Natural killer cell (primary cell): ENCODE measurements at regions not wholly inside any gene's neighbourhood (a gene's known extent, or its start where the extent isn't known, plus 50 kb on each side); places are given as distances from the start of the nearest gene placed in this dataset.

Source experiments
- ATAC-seq, 3 donors: fragments of 150-1000 bp in 2 of 3; fragments of 200-7000 bp in 1 of 3; cut with Tn5 transposase; 1 replicate in 1 of 3; 2 replicates in 2 of 3; pipeline ENCODE4 v1.10.0; 2021; ENCODE audit warnings: mild to moderate bottlenecking in 2 of 3, moderate library complexity in 2 of 3
- DNase-seq, 2 donors: peaks; one replicate each; pipeline versions ENCODE4 v3.0.0 to v3.0.0-alpha.2; 2013 to 2021; ENCODE audit warnings: mixed read lengths in 1 of 2
- H3K27ac ChIP-seq: one replicate; pipeline ENCODE4 v1.5.1; 2013; ENCODE audit warnings: mild to moderate bottlenecking, low read length
- H3K27me3 ChIP-seq: one replicate; pipeline ENCODE4 v1.6.1; 2013; ENCODE audit warnings: low read length; ENCODE audit not compliant: control insufficient read depth, insufficient read depth
- H3K36me3 ChIP-seq: one replicate; pipeline ENCODE4 v1.6.1; 2013; ENCODE audit warnings: low read length; ENCODE audit not compliant: control insufficient read depth, insufficient read depth
- H3K4me1 ChIP-seq: one replicate; pipeline ENCODE4 v1.6.1; 2013; ENCODE audit warnings: low read length; ENCODE audit not compliant: control insufficient read depth, insufficient read depth
- H3K4me3 ChIP-seq: one replicate; pipeline ENCODE4 v1.5.1; 2013; ENCODE audit warnings: low read length
- H3K9me3 ChIP-seq: one replicate; pipeline ENCODE4 v1.6.1; 2013; ENCODE audit warnings: low read length; ENCODE audit not compliant: control insufficient read depth, insufficient read depth
- H3K27ac Mint-ChIP-seq, 2 donors: one replicate each; pipeline ENCODE4 v1.8.0; 2022; ENCODE audit warnings: mild to moderate bottlenecking in 2 of 2, mixed read lengths in 2 of 2, moderate library complexity in 1 of 2
- H3K27me3 Mint-ChIP-seq, 2 donors: one replicate each; pipeline ENCODE4 v1.8.0; 2022; ENCODE audit warnings: low read depth in 2 of 2, mixed read lengths in 2 of 2
- H3K36me3 Mint-ChIP-seq: one replicate; pipeline ENCODE4 v1.8.0; 2022; ENCODE audit warnings: mixed read lengths
- H3K4me1 Mint-ChIP-seq, 2 donors: one replicate each; pipeline ENCODE4 v1.8.0; 2022; ENCODE audit warnings: mixed read lengths in 2 of 2
- H3K4me3 Mint-ChIP-seq: one replicate; pipeline ENCODE4 v1.8.0; 2022; ENCODE audit warnings: mild to moderate bottlenecking, moderate library complexity, mixed read lengths
- H3K9me3 Mint-ChIP-seq, 2 donors: one replicate each; pipeline ENCODE4 v1.8.0; 2022; ENCODE audit warnings: mixed read lengths in 2 of 2
- WGBS: methylation state at CpG from one replicate; pipeline ENCODE4 v1.1.7; 2013; ENCODE audit warnings: missing lambda C conversion rate; ENCODE audit not compliant: insufficient coverage; 5-methylcytosine and 5-hydroxymethylcytosine counted together
- intact Hi-C: fragments of 100-400 bp; cut with micrococcal nuclease; formaldehyde crosslinking; loops from one replicate; pipeline ENCODE4 v1.14.2; 2022
- TF ChIP-seq, protein P1 (sequence below): fragments of 200-600 bp; IDR thresholded peaks from one replicate; pipeline ENCODE4 v1.8.0; 2022; ENCODE audit warnings: antibody characterized with exemption

GRCh38 chrX:69079268-69079667, 86.0 kb downstream of the PJA1 start:
- Mint-ChIP-seq H3K27ac (no peak overlapping the region), H3K4me3 (no peak overlapping the region), H3K36me3 (no peaks in the 10 kb centered on the region), H3K27me3 (no peaks in the 10 kb centered on the region), H3K4me1 (no peaks in the 10 kb centered on the region), H3K9me3 (no peaks in the 10 kb centered on the region)
- H3K4me1 ChIP-seq = no peaks in the 10 kb centered on the region
- DNase-seq (no peak), ATAC-seq (no peak)
- intact Hi-C loops = no loop called here
- TF ChIP-seq, protein P1, sequence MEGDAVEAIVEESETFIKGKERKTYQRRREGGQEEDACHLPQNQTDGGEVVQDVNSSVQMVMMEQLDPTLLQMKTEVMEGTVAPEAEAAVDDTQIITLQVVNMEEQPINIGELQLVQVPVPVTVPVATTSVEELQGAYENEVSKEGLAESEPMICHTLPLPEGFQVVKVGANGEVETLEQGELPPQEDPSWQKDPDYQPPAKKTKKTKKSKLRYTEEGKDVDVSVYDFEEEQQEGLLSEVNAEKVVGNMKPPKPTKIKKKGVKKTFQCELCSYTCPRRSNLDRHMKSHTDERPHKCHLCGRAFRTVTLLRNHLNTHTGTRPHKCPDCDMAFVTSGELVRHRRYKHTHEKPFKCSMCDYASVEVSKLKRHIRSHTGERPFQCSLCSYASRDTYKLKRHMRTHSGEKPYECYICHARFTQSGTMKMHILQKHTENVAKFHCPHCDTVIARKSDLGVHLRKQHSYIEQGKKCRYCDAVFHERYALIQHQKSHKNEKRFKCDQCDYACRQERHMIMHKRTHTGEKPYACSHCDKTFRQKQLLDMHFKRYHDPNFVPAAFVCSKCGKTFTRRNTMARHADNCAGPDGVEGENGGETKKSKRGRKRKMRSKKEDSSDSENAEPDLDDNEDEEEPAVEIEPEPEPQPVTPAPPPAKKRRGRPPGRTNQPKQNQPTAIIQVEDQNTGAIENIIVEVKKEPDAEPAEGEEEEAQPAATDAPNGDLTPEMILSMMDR = no peak
- no peak overlapping the region for H3K4me3 ChIP-seq
- no peaks in the 10 kb centered on the region for H3K27me3 ChIP-seq
- whole genome bisulfite sequencing = 98% methylated on average over 5 of the region's 5 CpGs
- no peaks in the 10 kb centered on the region for H3K9me3 ChIP-seq
- H3K27ac ChIP-seq = no peak overlapping the region
- no peaks in the 10 kb centered on the region for H3K36me3 ChIP-seq

- Mint-ChIP-seq H3K36me3 (no peaks in the 10 kb centered on the region), H3K4me3 (no peak overlapping the region), H3K4me1 (no peaks in the 10 kb centered on the region), H3K9me3 (no peaks in the 10 kb centered on the region), H3K27me3 (no peaks in the 10 kb centered on the region), H3K27ac (no peak overlapping the region)
- ATAC-seq (no peak), DNase-seq (no peak)
- Histone ChIP-seq H3K4me1 (no peaks in the 10 kb centered on the region), H3K27ac (no peak overlapping the region), H3K36me3 (no peaks in the 10 kb centered on the region), H3K4me3 (no peak overlapping the region), H3K9me3 (no peaks in the 10 kb centered on the region), H3K27me3 (no peaks in the 10 kb centered on the region)
- WGBS = 67% methylated on average over 6 of the region's 6 CpGs
- TF ChIP-seq, protein P1 = no peak
- intact Hi-C loops = no loop called here
These were observed 87.3 kb downstream of the PJA1 start for GRCh38 chrX:69077895-69078455.

DNA sequence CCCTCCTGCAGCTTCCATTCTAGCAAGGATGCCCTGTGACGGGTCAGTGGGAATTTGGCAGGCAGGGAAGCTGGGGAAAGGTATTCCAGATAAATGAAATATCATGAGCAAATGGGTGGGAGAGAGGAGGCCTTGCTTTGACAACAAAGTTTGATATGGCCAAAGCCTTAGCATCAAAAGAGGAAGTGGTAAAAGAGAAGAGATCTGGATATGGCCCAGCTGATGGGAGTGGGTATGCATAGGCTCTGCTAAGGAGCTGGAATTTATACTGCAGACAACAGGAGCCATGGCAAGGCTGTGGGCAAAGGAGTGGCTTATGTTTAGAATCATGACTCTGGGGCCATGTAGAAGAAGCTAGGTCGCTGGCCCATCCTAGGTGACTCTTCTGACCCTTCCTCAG, 89.2 kb downstream of the PJA1 start:
- no peaks in the 10 kb centered on the region for H3K27me3 ChIP-seq
- no peaks in the 10 kb centered on the region for H3K4me1 ChIP-seq
- no peak for DNase-seq
- H3K27ac ChIP-seq = no peak overlapping the region
- WGBS = 53% methylated on average over 1 of the region's 2 CpGs
- Mint-ChIP-seq H3K27me3 (no peaks in the 10 kb centered on the region), H3K36me3 (no peaks in the 10 kb centered on the region), H3K9me3 (no peaks in the 10 kb centered on the region), H3K4me1 (no peaks in the 10 kb centered on the region), H3K27ac (no peak overlapping the region), H3K4me3 (no peak overlapping the region)
- H3K4me3 ChIP-seq = no peak overlapping the region
- ATAC-seq = no peak
- no peaks in the 10 kb centered on the region for H3K9me3 ChIP-seq
- TF ChIP-seq, protein P1 = no peak
- no peaks in the 10 kb centered on the region for H3K36me3 ChIP-seq
- intact Hi-C loops = no loop called here

GRCh38 chrX:69074726-69075125, 90.5 kb downstream of the PJA1 start:
- 90% methylated on average over 3 of the region's 3 CpGs for WGBS
- no peaks in the 10 kb centered on the region for H3K9me3 Mint-ChIP-seq
- H3K4me1 ChIP-seq = no peaks in the 10 kb centered on the region
- TF ChIP-seq, protein P1 = no peak
- DNase-seq = no peak
- H3K4me1 Mint-ChIP-seq = no peaks in the 10 kb centered on the region
- no peaks in the 10 kb centered on the region for H3K36me3 Mint-ChIP-seq
- no peak for ATAC-seq
- no peak overlapping the region for H3K4me3 Mint-ChIP-seq
- H3K27ac Mint-ChIP-seq = no peak overlapping the region
- H3K27me3 ChIP-seq = no peaks in the 10 kb centered on the region
- H3K9me3 ChIP-seq = no peaks in the 10 kb centered on the region
- intact Hi-C loops = no loop called here
- no peaks in the 10 kb centered on the region for H3K27me3 Mint-ChIP-seq
- H3K4me3 ChIP-seq = no peak overlapping the region
- no peak overlapping the region for H3K27ac ChIP-seq
- H3K36me3 ChIP-seq = no peaks in the 10 kb centered on the region
